A673 (cell line): ENCODE measurements at regions not wholly inside any gene's neighbourhood (a gene's known extent, or its start where the extent isn't known, plus 50 kb on each side); places are given as distances from the start of the nearest gene placed in this dataset.

ENCODE experiments used
- BruUV-seq: library from RNA; stranded (reverse); fragments of 400-500 nt; replicated peaks from 2 replicates; lab custom pipeline; 2021; lab: Mats Ljungman, UMichigan
- CTCF ChIA-PET: fragments of 300-600 bp; sonication (Branson Sonifier 250); formaldehyde crosslinking; loops from one replicate; lab custom pipeline; 2022; ENCODE audit warnings: antibody characterized with exemption; lab: Charles Lee
- POLR2A ChIA-PET: fragments of 300-600 bp; sonication (Branson Sonifier 250); formaldehyde crosslinking; loops from one replicate; lab custom pipeline; 2022; ENCODE audit warnings: antibody characterized with exemption; ENCODE audit not compliant: low non-redundant PET; lab: Charles Lee
- DNase-seq: peaks from one replicate; pipeline ENCODE4 v3.0.0-alpha.2; 2015; ENCODE audit warnings: low spot score
- H3K27ac ChIP-seq: fragments of 200-600 bp; sonication (generic); 2 replicates; pipeline ENCODE4 v1.5.1; 2016; ENCODE audit warnings: mixed run types, low read depth, mild to moderate bottlenecking, mixed read lengths, antibody characterized with exemption, low read length; ENCODE audit not compliant: poor library complexity, severe bottlenecking
- H3K27me3 ChIP-seq: fragments of 200-600 bp; sonication (generic); replicated peaks from 2 replicates; pipeline ENCODE4 v1.6.1; 2017; ENCODE audit warnings: mixed run types, low read depth, mild to moderate bottlenecking, mixed read lengths, antibody characterized with exemption, low read length; ENCODE audit not compliant: insufficient read depth, poor library complexity
- H3K36me3 ChIP-seq: fragments of 200-600 bp; sonication (generic); 2 replicates; pipeline ENCODE4 v1.6.1; 2016; ENCODE audit warnings: mixed run types, mild to moderate bottlenecking, mixed read lengths, antibody characterized with exemption, low read length; ENCODE audit not compliant: insufficient read depth, poor library complexity, severe bottlenecking
- H3K4me1 ChIP-seq: fragments of 200-600 bp; sonication (generic); 2 replicates; pipeline ENCODE4 v1.6.1; 2017; ENCODE audit warnings: mixed run types, mild to moderate bottlenecking, mixed read lengths, antibody characterized with exemption, low read length; ENCODE audit not compliant: insufficient read depth, poor library complexity, severe bottlenecking
- H3K4me3 ChIP-seq: fragments of 200-600 bp; sonication (generic); 2 replicates; pipeline ENCODE4 v1.5.1; 2016; ENCODE audit warnings: low read depth, mixed run types, mild to moderate bottlenecking, mixed read lengths, low read length; ENCODE audit not compliant: poor library complexity, severe bottlenecking
- H3K9me3 ChIP-seq: fragments of 200-600 bp; sonication (generic); 2 replicates; pipeline ENCODE4 v1.6.1; 2016; ENCODE audit warnings: mixed run types, low read depth, mild to moderate bottlenecking, mixed read lengths, antibody characterized with exemption, low read length; ENCODE audit not compliant: poor library complexity, severe bottlenecking
- CTCF ChIP-seq: fragments of 300-800, 200-600 bp; sonication (generic); conservative IDR thresholded peaks from 2 replicates; pipeline ENCODE4 v1.5.1; 2017; ENCODE audit warnings: low read depth, mild to moderate bottlenecking, antibody characterized with exemption, low read length, moderate library complexity, mixed read lengths
- EZH2 ChIP-seq: fragments of 200-600 bp; sonication (generic); IDR thresholded peaks from 2 replicates; pipeline ENCODE4 v1.6.1; 2017; ENCODE audit warnings: borderline replicate concordance, low read depth, mild to moderate bottlenecking, mixed read lengths, antibody characterized with exemption, low read length; ENCODE audit not compliant: poor library complexity, severe bottlenecking
- intact Hi-C: fragments of 100-400 bp; cut with micrococcal nuclease; formaldehyde crosslinking; loops from one replicate; pipeline ENCODE4 v1.10.0; 2022; ENCODE audit not compliant: unreplicated experiment

- no TSS peak for BruUV-seq
- H3K9me3 ChIP-seq: peaks cover 7% of the 10 kb centered on the region
These were observed 335.9 kb downstream of the ALG10 start for GRCh38 chr12:34358198-34358597.

GRCh38 chr12:34361721-34362316, 339.5 kb downstream of the ALG10 start:
- H3K4me1 ChIP-seq: no peaks in the 10 kb centered on the region
- no peak for DNase-seq
- no peaks in the 10 kb centered on the region for H3K36me3 ChIP-seq
- ChIA-PET POLR2A (no interaction called here), CTCF (no interaction called here)
- no peak overlapping the region for H3K27ac ChIP-seq
- no TSS peak for BruUV-seq
- no peaks in the 10 kb centered on the region for H3K27me3 ChIP-seq
- TF ChIP-seq EZH2 (no peak), CTCF (no peak)
- intact Hi-C loops: no loop called here
- peaks cover 6% of the 10 kb centered on the region for H3K9me3 ChIP-seq
- no peak overlapping the region for H3K4me3 ChIP-seq

More at GRCh38 chr12:34358198-34358597, 335.9 kb downstream of the ALG10 start:
- TF ChIP-seq CTCF (no peak), EZH2 (no peak)
- H3K27me3 ChIP-seq: no peaks in the 10 kb centered on the region
- no peaks in the 10 kb centered on the region for H3K36me3 ChIP-seq
- H3K4me1 ChIP-seq: no peaks in the 10 kb centered on the region
- intact Hi-C loops: no loop called here
- DNase-seq: no peak
- CTCF ChIA-PET: no interaction called here
- no peak overlapping the region for H3K4me3 ChIP-seq
- POLR2A ChIA-PET: no interaction called here
- H3K27ac ChIP-seq: no peak overlapping the region

GRCh38 chr12:34363050-34363673, 340.9 kb downstream of the ALG10 start:
- Histone ChIP-seq H3K4me1 (no peaks in the 10 kb centered on the region), H3K27ac (no peak overlapping the region), H3K4me3 (no peak overlapping the region), H3K36me3 (no peaks in the 10 kb centered on the region), H3K27me3 (no peaks in the 10 kb centered on the region), H3K9me3 (peaks cover 6% of the 10 kb centered on the region)
- no peak for DNase-seq
- TF ChIP-seq CTCF: no peak
- TF ChIP-seq EZH2: no peak
- BruUV-seq: no TSS peak
- ChIA-PET POLR2A (no interaction called here), CTCF (no interaction called here)
- intact Hi-C loops: no loop called here
